ENCODE measurements at regions not wholly inside any gene's neighbourhood (a gene's known extent, or its start where the extent isn't known, plus 50 kb on each side); places are given as distances from the start of the nearest gene placed in this dataset.

- no peak overlapping the region for H2BK15ac ChIP-seq (ENCODE audit: low read depth, low read length)
- H3K14ac ChIP-seq (ENCODE audit: insufficient read depth, low read length), result no peak overlapping the region
- no peak overlapping the region for H3K18ac ChIP-seq (ENCODE audit: insufficient read length, low read depth, low read length)
- H2AFZ ChIP-seq (ENCODE audit: low read length), result no peak overlapping the region
- no peaks in the 10 kb centered on the region for H3K79me1 ChIP-seq (ENCODE audit: insufficient read depth, low read depth, low read length, poor library complexity, severe bottlenecking)
- no peaks in the 10 kb centered on the region for H4K20me1 ChIP-seq (ENCODE audit: control insufficient read depth, insufficient read depth, insufficient read length)
- H3K9ac ChIP-seq (ENCODE audit: extremely low read depth, insufficient read length, low read length), result no peak overlapping the region
- H3K27ac ChIP-seq (ENCODE audit: insufficient read length, low read depth, low read length), result no peak overlapping the region
- no peaks in the 10 kb centered on the region for H3K27me3 ChIP-seq (ENCODE audit: insufficient read depth, low read length)
- TF ChIP-seq, protein P1, sequence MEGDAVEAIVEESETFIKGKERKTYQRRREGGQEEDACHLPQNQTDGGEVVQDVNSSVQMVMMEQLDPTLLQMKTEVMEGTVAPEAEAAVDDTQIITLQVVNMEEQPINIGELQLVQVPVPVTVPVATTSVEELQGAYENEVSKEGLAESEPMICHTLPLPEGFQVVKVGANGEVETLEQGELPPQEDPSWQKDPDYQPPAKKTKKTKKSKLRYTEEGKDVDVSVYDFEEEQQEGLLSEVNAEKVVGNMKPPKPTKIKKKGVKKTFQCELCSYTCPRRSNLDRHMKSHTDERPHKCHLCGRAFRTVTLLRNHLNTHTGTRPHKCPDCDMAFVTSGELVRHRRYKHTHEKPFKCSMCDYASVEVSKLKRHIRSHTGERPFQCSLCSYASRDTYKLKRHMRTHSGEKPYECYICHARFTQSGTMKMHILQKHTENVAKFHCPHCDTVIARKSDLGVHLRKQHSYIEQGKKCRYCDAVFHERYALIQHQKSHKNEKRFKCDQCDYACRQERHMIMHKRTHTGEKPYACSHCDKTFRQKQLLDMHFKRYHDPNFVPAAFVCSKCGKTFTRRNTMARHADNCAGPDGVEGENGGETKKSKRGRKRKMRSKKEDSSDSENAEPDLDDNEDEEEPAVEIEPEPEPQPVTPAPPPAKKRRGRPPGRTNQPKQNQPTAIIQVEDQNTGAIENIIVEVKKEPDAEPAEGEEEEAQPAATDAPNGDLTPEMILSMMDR (conservative IDR thresholded peaks at IDR 0.05), result no peak
- no peaks in the 10 kb centered on the region for H3K23me2 ChIP-seq (ENCODE audit: insufficient read length, low read depth, low read length, poor library complexity, severe bottlenecking)
- no peak overlapping the region for H2BK12ac ChIP-seq (ENCODE audit: insufficient read length, low read depth, low read length)
- Mint-ChIP-seq H3K36me3 (ENCODE audit: insufficient read depth in 1 of 3, low read depth in 3 of 3) (no peaks in the 10 kb centered on the region), H3K4me3 (no peak overlapping the region), H3K4me1 (peaks cover 2 to 8% of the 10 kb centered on the region in 2 experiments; a peak in 3 of 4 replicates), H3K27me3 (ENCODE audit: low read depth) (peaks cover 11% of the 10 kb centered on the region), H3K27ac (no peak overlapping the region), H3K9me3 (no peaks in the 10 kb centered on the region)
- no peak overlapping the region for H3K4ac ChIP-seq (ENCODE audit: low read depth, low read length)
- no peak overlapping the region for H3T11ph ChIP-seq (ENCODE audit: low read length)
- no peaks in the 10 kb centered on the region for H3K79me2 ChIP-seq (ENCODE audit: insufficient read depth, low read length)
- WGBS (ENCODE audit: extremely low coverage, insufficient read length, low lambda C conversion rate), result no CpG with 5 or more reads among the region's 3 CpGs
- no peak overlapping the region for H4K91ac ChIP-seq (ENCODE audit: insufficient read length, low read depth, low read length)
- no peak overlapping the region for H4K5ac ChIP-seq (ENCODE audit: insufficient read length, low read depth, low read length)
- H2AK5ac ChIP-seq (ENCODE audit: insufficient read length, low read length), result no peak overlapping the region
- no peak overlapping the region for H3K56ac ChIP-seq (ENCODE audit: insufficient read length, low read depth, low read length)
- H3K4me2 ChIP-seq (ENCODE audit: insufficient read depth, insufficient read length, low read length), result no peak overlapping the region
- DNase-seq, result no peak
- no peak overlapping the region for H2BK120ac ChIP-seq (ENCODE audit: low read depth, low read length, poor library complexity, severe bottlenecking)
- H4K8ac ChIP-seq (replicated peaks; ENCODE audit: insufficient read length, low read depth, low read length), result no peak overlapping the region
- no peak overlapping the region for H2BK20ac ChIP-seq (ENCODE audit: low read depth, low read length, poor library complexity, severe bottlenecking)
- no peak overlapping the region for H2BK5ac ChIP-seq (ENCODE audit: insufficient read length, low read length)
- no peak overlapping the region for H3K23ac ChIP-seq (ENCODE audit: insufficient read length, low read depth, low read length)
- no peaks in the 10 kb centered on the region for H3K9me3 ChIP-seq (ENCODE audit: control insufficient read depth, low read depth, low read length)
- H3K4me1 ChIP-seq (ENCODE audit: insufficient read depth, low read length), result no peaks in the 10 kb centered on the region
Measured at GRCh38 chr1:203565049-203565448, 61.6 kb upstream of the ATP2B4 start.

Measured in H9 (cell line).